ENCODE measurements at regions not wholly inside any gene's neighbourhood (a gene's known extent, or its start where the extent isn't known, plus 50 kb on each side); places are given as distances from the start of the nearest gene placed in this dataset.
"Not testable (repeated sequence)": the region's sequence is repeated elsewhere in the genome, so short reads cannot be mapped to it uniquely, and the experiment has no call there.

GRCh38 chr4:167877826-167878225, 214.5 kb upstream of the ANXA10 start:
- DNase-seq (ENCODE audit: low read depth, low spot score); H4K20me1 ChIP-seq (ENCODE audit: control insufficient read depth, insufficient read depth); POLR2A ChIA-PET; in situ Hi-C loops (cut with MboI); H3K79me2 ChIP-seq (ENCODE audit: control insufficient read depth, insufficient read depth, low read length); H3K9me3 ChIP-seq (replicated peaks; ENCODE audit: control insufficient read depth, insufficient read depth, low read length); H3K9ac ChIP-seq (ENCODE audit: control insufficient read depth, insufficient read depth, low read length); BruUV-seq (replicated peaks); RAD21 ChIA-PET (ENCODE audit: unreplicated experiment); H3K4me2 ChIP-seq (ENCODE audit: control insufficient read depth, insufficient read depth); H3K36me3 ChIP-seq (ENCODE audit: control insufficient read depth in 2 of 2, insufficient read depth in 2 of 2, low read length in 1 of 2); SMC1A ChIA-PET (ENCODE audit: uncharacterized antibody, unreplicated experiment); FAIRE-seq; H3K27me3 ChIP-seq (replicated peaks in 1 of 2; ENCODE audit: control insufficient read depth in 2 of 2, insufficient read depth in 2 of 2, low read length in 1 of 2); H3K27ac ChIP-seq (ENCODE audit: control insufficient read depth, insufficient read depth); H3K4me3 ChIP-seq; H2AFZ ChIP-seq (ENCODE audit: control insufficient read depth, low read depth, low read length); intact Hi-C loops (cut with micrococcal nuclease; ENCODE audit: unreplicated experiment); CTCF ChIA-PET; ATAC-seq; H3K4me1 ChIP-seq (ENCODE audit: control insufficient read depth, insufficient read depth, low read length): not testable (repeated sequence)
- 40% methylated on average over 6 of the region's 8 CpGs for WGBS (ENCODE audit: insufficient coverage, insufficient replicate concordance, low lambda C conversion rate, missing lambda C conversion rate)

DNA sequence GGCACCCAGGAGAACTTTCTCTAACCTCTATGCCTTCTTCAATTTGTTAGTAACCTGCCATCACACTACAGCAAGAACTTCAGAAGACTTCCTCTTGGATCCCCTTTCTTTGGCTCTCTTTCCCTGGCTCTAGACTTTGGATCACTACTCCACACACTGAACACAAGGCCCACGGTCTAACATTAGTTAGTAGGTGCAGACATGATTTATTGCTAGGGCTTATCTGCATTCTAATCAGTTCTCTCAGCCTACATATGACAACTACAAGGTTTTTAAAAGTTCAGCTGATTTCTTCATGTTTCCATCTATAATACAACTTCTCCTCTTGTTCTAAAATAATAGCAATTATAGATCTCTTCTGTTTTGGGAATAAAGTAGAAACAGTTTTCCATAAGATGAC, 209.1 kb upstream of the ANXA10 start:
- H3K27me3 ChIP-seq (replicated peaks in 1 of 2; ENCODE audit: control insufficient read depth in 2 of 2, insufficient read depth in 2 of 2, low read length in 1 of 2) = no peaks in the 10 kb centered on the region
- 0% methylated on average over 1 of the region's 1 CpG for WGBS (ENCODE audit: insufficient coverage, insufficient replicate concordance, low lambda C conversion rate, missing lambda C conversion rate)
- H4K20me1 ChIP-seq (ENCODE audit: control insufficient read depth, insufficient read depth) = no peaks in the 10 kb centered on the region
- no peaks in the 10 kb centered on the region for H3K9me3 ChIP-seq (replicated peaks; ENCODE audit: control insufficient read depth, insufficient read depth, low read length)
- SMC1A ChIA-PET (ENCODE audit: uncharacterized antibody, unreplicated experiment) = no interaction called here
- intact Hi-C loops (cut with micrococcal nuclease; ENCODE audit: unreplicated experiment) (no loop called here), in situ Hi-C loops (cut with MboI) (no loop called here)
- no peaks in the 10 kb centered on the region for H3K36me3 ChIP-seq (ENCODE audit: control insufficient read depth in 2 of 2, insufficient read depth in 2 of 2, low read length in 1 of 2)
- RAD21 ChIA-PET (ENCODE audit: unreplicated experiment) = no interaction called here
- no peak for ATAC-seq
- H3K4me1 ChIP-seq (ENCODE audit: control insufficient read depth, insufficient read depth, low read length) = no peaks in the 10 kb centered on the region
- POLR2A ChIA-PET = no interaction called here
- no peak overlapping the region for H3K4me2 ChIP-seq (ENCODE audit: control insufficient read depth, insufficient read depth)
- no peak overlapping the region for H3K27ac ChIP-seq (ENCODE audit: control insufficient read depth, insufficient read depth)
- TF ChIP-seq GABPA (IDR thresholded peaks at IDR 0.05; ENCODE audit: low read depth) = no peak
- TF ChIP-seq GATAD2B (conservative IDR thresholded peaks at IDR 0.05; ENCODE audit: low read depth) = no peak
- no peak for TF ChIP-seq TARDBP (IDR thresholded peaks at IDR 0.05; ENCODE audit: borderline replicate concordance)
- no peak overlapping the region for H2AFZ ChIP-seq (ENCODE audit: control insufficient read depth, low read depth, low read length)
- no peak overlapping the region for H3K9ac ChIP-seq (ENCODE audit: control insufficient read depth, insufficient read depth, low read length)
- DNase-seq (ENCODE audit: low read depth, low spot score) = no peak
- no peak for FAIRE-seq
- CTCF ChIA-PET = no interaction called here
- no peak overlapping the region for H3K4me3 ChIP-seq
- no TSS peak for BruUV-seq (replicated peaks)
- H3K79me2 ChIP-seq (ENCODE audit: control insufficient read depth, insufficient read depth, low read length) = no peaks in the 10 kb centered on the region

All from GM12878 (cell line).